ENCODE measurements at regions not wholly inside any gene's neighbourhood (a gene's known extent, or its start where the extent isn't known, plus 50 kb on each side); places are given as distances from the start of the nearest gene placed in this dataset.
"Not testable (repeated sequence)": the region's sequence is repeated elsewhere in the genome, so short reads cannot be mapped to it uniquely, and the experiment has no call there.

DNA sequence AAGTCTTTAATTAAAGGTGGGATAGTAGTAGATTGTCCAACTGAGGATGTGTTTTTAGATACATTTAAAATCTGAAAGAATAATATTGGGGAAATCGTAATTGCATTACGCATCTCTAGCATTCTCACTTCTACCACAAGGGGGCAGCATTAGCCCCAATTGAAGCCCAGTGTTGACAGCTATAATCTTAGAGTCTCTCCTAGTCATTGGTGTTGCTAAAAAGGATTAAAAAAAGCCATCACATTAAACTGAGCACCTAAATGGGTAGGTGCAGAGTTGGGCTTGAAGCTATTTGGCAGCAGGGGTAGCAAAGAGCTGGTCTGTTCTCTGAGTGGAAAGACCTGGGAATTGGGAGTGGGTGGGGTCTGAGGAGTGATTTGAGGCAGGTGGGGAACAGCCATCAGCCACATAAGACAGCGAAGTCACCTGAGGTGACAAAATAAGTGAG is 177.2 kb downstream of the OSTF1 start:
- 28% methylated on average over 3 of the region's 3 CpGs for WGBS

DNA sequence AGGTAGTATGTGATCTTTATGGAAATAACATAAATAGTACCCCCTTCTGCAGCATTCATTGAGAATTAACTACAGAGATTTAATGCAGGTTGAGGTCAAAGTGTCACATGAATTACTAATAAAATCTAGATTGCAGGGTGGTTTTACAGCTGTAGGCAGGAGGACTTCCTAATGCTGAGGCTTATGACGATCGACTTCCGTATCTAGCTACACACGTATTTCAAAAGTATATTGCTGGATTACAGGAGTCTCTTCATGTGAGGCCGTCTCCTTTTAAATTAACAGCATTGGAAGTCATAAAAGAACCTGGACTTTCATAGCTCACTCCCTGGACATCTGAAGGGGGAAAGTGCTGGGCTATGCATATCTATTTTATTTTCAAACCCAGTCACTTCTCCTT is 180.9 kb downstream of the OSTF1 start:
- H3K27me3 ChIP-seq (ENCODE audit: control insufficient read depth in 4 of 4, insufficient read depth in 4 of 4, low read length in 3 of 4) = no peaks in the 10 kb centered on the region
- H3K9me3 ChIP-seq (ENCODE audit: control insufficient read depth in 4 of 4, low read length in 3 of 4) = peaks cover 0 to 1% (median 0%) of the 10 kb centered on the region in 4 donors
- no peaks in the 10 kb centered on the region for H3K36me3 ChIP-seq (ENCODE audit: control insufficient read depth in 4 of 4, insufficient read depth in 3 of 4, low read depth in 1 of 4, low read length in 3 of 4)
- DNase-seq (ENCODE audit: low spot score) = no peak
- H3K4me3 ChIP-seq (ENCODE audit: low read depth in 1 of 3, low read length in 3 of 3) = no peak overlapping the region
- H3K4me1 ChIP-seq (ENCODE audit: control insufficient read depth in 4 of 4, insufficient read depth in 4 of 4, low read length in 3 of 4) = peaks cover 0 to 9% (median 6%) of the 10 kb centered on the region in 4 donors
- WGBS = 77% methylated on average over 5 of the region's 5 CpGs
- H3K27ac ChIP-seq (ENCODE audit: low read depth in 1 of 2, low read length in 2 of 2) = no peak overlapping the region
- no peak for TF ChIP-seq HNF4G (IDR thresholded peaks at IDR 0.05)
- no peak for TF ChIP-seq SP1 (IDR thresholded peaks at IDR 0.05)
- no peak for TF ChIP-seq REST (IDR thresholded peaks at IDR 0.05)
- TF ChIP-seq RXRA (IDR thresholded peaks at IDR 0.05) = no peak
- TF ChIP-seq, protein P1, sequence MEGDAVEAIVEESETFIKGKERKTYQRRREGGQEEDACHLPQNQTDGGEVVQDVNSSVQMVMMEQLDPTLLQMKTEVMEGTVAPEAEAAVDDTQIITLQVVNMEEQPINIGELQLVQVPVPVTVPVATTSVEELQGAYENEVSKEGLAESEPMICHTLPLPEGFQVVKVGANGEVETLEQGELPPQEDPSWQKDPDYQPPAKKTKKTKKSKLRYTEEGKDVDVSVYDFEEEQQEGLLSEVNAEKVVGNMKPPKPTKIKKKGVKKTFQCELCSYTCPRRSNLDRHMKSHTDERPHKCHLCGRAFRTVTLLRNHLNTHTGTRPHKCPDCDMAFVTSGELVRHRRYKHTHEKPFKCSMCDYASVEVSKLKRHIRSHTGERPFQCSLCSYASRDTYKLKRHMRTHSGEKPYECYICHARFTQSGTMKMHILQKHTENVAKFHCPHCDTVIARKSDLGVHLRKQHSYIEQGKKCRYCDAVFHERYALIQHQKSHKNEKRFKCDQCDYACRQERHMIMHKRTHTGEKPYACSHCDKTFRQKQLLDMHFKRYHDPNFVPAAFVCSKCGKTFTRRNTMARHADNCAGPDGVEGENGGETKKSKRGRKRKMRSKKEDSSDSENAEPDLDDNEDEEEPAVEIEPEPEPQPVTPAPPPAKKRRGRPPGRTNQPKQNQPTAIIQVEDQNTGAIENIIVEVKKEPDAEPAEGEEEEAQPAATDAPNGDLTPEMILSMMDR (IDR thresholded peaks at IDR 0.05; ENCODE audit: low read depth, low read length, missing input control) = no peak
- TF ChIP-seq TAF1 (conservative IDR thresholded peaks at IDR 0.05) = no peak
- no peak for TF ChIP-seq GABPA (IDR thresholded peaks at IDR 0.05 in 1 of 2, conservative IDR thresholded peaks at IDR 0.05 in 1 of 2)
- TF ChIP-seq MAX (IDR thresholded peaks at IDR 0.05) = no peak
- TF ChIP-seq FOXA2 (IDR thresholded peaks at IDR 0.05) = no peak
- no peak for TF ChIP-seq JUND (IDR thresholded peaks at IDR 0.05)
- TF ChIP-seq HNF4A (conservative IDR thresholded peaks at IDR 0.05) = no peak
- TF ChIP-seq ATF3 (IDR thresholded peaks at IDR 0.05) = no peak
- no peak for TF ChIP-seq ZBTB33 (IDR thresholded peaks at IDR 0.05)
- no peak for TF ChIP-seq YY1 (IDR thresholded peaks at IDR 0.05)
- no peak for TF ChIP-seq RAD21 (IDR thresholded peaks at IDR 0.05)
- no peak for TF ChIP-seq EGR1 (IDR thresholded peaks at IDR 0.05; ENCODE audit: low read depth in 2 of 2)
- no peak for TF ChIP-seq FOXA1 (IDR thresholded peaks at IDR 0.05)
- no peak overlapping the region for H3K9ac ChIP-seq (ENCODE audit: low read depth in 1 of 2, low read length in 2 of 2)

More for the DNA sequence above, 177.2 kb downstream of the OSTF1 start:
- no peak overlapping the region for H3K4me3 ChIP-seq (ENCODE audit: low read depth in 1 of 3, low read length in 3 of 3)
- DNase-seq (ENCODE audit: low spot score) = no peak
- H3K9ac ChIP-seq (ENCODE audit: low read depth in 1 of 2, low read length in 2 of 2) = no peak overlapping the region
- no peaks in the 10 kb centered on the region for H3K36me3 ChIP-seq (ENCODE audit: control insufficient read depth in 4 of 4, insufficient read depth in 3 of 4, low read depth in 1 of 4, low read length in 3 of 4)
- TF ChIP-seq RAD21 (IDR thresholded peaks at IDR 0.05) = peak; percentile 95 to 96
- TF ChIP-seq HNF4G (IDR thresholded peaks at IDR 0.05) = no peak
- TF ChIP-seq, protein P1 (IDR thresholded peaks at IDR 0.05; ENCODE audit: low read depth, low read length, missing input control) = peak; percentile 93
- H3K27me3 ChIP-seq (ENCODE audit: control insufficient read depth in 4 of 4, insufficient read depth in 4 of 4, low read length in 3 of 4) = no peaks in the 10 kb centered on the region
- H3K27ac ChIP-seq (ENCODE audit: low read depth in 1 of 2, low read length in 2 of 2) = no peak overlapping the region
- H3K9me3 ChIP-seq (ENCODE audit: control insufficient read depth in 4 of 4, low read length in 3 of 4) = no peaks in the 10 kb centered on the region
- peaks cover 0 to 9% (median 6%) of the 10 kb centered on the region in 4 donors for H3K4me1 ChIP-seq (ENCODE audit: control insufficient read depth in 4 of 4, insufficient read depth in 4 of 4, low read length in 3 of 4)

DNA sequence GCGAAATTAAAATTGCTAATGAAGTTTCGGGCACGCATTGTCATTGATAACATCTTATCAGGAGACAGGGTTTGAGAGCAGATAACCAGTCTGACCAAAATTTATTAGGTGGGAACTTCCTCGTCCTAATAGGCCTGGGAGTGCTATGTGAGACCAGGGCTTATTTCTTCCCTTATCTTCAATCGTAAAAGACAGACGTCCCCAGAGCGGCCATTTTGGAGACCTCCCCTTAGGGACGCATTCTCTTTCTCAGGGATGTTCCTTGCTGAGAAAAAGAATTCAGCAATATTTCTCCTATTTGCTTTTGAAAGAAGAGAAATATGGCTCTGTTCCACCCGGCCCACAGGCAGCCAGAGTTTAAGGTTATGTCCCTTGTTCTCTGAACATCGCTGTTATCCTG is 184.7 kb downstream of the OSTF1 start:
- not testable (repeated sequence) for H3K27me3 ChIP-seq (ENCODE audit: control insufficient read depth in 4 of 4, insufficient read depth in 4 of 4, low read length in 3 of 4); H3K27ac ChIP-seq (ENCODE audit: low read depth in 1 of 2, low read length in 2 of 2); H3K9ac ChIP-seq (ENCODE audit: low read depth in 1 of 2, low read length in 2 of 2); H3K4me1 ChIP-seq (ENCODE audit: control insufficient read depth in 4 of 4, insufficient read depth in 4 of 4, low read length in 3 of 4); H3K4me3 ChIP-seq (ENCODE audit: low read depth in 1 of 3, low read length in 3 of 3); H3K36me3 ChIP-seq (ENCODE audit: control insufficient read depth in 4 of 4, insufficient read depth in 3 of 4, low read depth in 1 of 4, low read length in 3 of 4); H3K9me3 ChIP-seq (ENCODE audit: control insufficient read depth in 4 of 4, low read length in 3 of 4); DNase-seq (ENCODE audit: low spot score)
- 92% methylated on average over 7 of the region's 10 CpGs for WGBS

Measured in liver (tissue), 8 donors.